Thymus (tissue), 11 donors: ENCODE measurements at regions not wholly inside any gene's neighbourhood (a gene's known extent, or its start where the extent isn't known, plus 50 kb on each side); places are given as distances from the start of the nearest gene placed in this dataset.
"Not testable (repeated sequence)": the region's sequence is repeated elsewhere in the genome, so short reads cannot be mapped to it uniquely, and the experiment has no call there.

Source experiments
- DNase-seq, 9 donors: peaks; one replicate each; pipeline ENCODE4 v3.0.0-alpha.2; 2013; ENCODE audit warnings: low spot score in 9 of 9, low read depth in 6 of 9, missing footprints in 1 of 9
- H3K27ac ChIP-seq, 2 donors: one replicate each; pipeline ENCODE4 v1.5.1; 2013; ENCODE audit warnings: control low read depth in 1 of 2, low read depth in 1 of 2, low read length in 1 of 2, mild to moderate bottlenecking in 1 of 2, moderate library complexity in 1 of 2
- H3K27me3 ChIP-seq, 2 donors: one replicate each; pipeline ENCODE4 v1.5.1; 2013; ENCODE audit warnings: low read length in 1 of 2; ENCODE audit not compliant: control insufficient read depth in 2 of 2, insufficient read depth in 1 of 2
- H3K36me3 ChIP-seq, 2 donors: one replicate each; pipeline ENCODE4 v1.5.1; 2013; ENCODE audit warnings: low read length in 1 of 2, mild to moderate bottlenecking in 1 of 2, moderate library complexity in 1 of 2; ENCODE audit not compliant: control insufficient read depth in 2 of 2, insufficient read depth in 2 of 2
- H3K4me1 ChIP-seq, 2 donors: one replicate each; pipeline ENCODE4 v1.5.1; 2013; ENCODE audit warnings: low read length in 2 of 2; ENCODE audit not compliant: control insufficient read depth in 2 of 2, insufficient read depth in 2 of 2
- H3K4me3 ChIP-seq, 2 donors: one replicate each; pipeline ENCODE4 v1.5.1; 2013; ENCODE audit warnings: low read length in 2 of 2, control low read depth in 1 of 2, mild to moderate bottlenecking in 1 of 2
- H3K9me3 ChIP-seq, 2 donors: one replicate each; pipeline ENCODE4 v1.5.1; 2013; ENCODE audit warnings: low read length in 1 of 2, mild to moderate bottlenecking in 1 of 2; ENCODE audit not compliant: control insufficient read depth in 2 of 2, insufficient read depth in 1 of 2
- WGBS: extraction: QIAGEN DNeasy Blood & Tissue Kit; methylation state at CpG from one replicate; pipeline ENCODE4 v1.1.7; 2013; 5-methylcytosine and 5-hydroxymethylcytosine counted together
- donor health status: healthy.

DNA sequence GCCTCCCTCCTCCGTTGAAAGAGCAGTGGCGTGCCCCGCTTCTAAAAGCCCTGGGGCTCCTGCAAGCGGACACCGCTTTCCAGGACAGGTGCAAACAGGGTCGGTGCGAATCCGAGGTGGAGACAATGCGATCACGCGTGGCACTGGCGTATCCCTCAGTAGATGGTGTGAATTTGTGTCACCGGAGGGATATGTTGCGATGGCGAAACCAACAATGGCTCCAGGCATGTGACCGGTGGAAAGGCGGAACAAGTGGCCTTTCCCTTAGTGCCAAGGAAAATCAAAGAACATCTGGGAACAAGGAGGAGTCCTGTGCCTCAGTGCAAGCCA is 172.0 kb upstream of the ZNF337 start:
- not testable (repeated sequence) for DNase-seq
- peaks cover 35 to 62% of the 10 kb centered on the region in 2 donors for H3K27me3 ChIP-seq

DNA sequence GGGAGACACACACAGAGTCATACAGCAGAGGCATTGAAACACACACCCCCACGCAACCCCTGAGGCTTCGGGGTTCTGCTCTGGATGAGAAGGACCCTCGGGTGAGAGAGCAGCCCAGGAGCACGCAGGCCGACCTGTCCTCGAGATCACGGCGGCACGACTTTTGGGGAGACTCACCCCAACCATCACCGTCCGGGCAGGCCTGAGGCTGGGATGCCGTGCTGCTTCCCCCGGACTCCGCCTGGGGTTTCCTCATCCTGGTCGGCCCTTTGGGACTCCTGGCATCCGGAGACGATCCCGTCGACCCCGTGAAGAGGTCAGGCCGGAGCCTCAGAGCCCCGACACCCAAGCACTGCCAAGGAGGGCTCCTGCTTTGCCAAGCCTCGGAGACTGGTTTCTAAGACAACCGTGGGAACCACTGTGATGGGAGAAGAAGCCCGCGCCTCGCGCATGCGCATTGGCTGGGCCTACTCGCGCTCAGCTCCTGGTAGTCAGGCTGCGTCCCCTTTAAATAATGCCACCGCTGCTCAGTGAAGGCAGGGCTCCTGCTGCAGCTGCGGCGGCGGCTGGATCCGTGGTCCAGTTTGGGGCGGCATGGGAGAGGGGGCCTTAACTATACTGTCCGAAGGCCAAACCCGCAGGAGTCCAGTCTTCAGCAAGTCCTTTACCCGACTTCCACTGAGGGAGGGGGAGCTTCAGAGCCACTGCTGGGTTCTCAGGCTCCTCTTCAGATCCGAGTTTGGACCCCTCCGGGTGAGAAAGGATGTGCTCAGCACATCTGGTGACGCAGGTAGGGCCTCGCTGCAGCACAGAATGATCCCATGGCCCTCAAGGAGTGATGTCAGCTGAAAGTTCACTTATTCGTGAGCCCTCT is 171.4 kb upstream of the ZNF337 start:
- Histone ChIP-seq H3K36me3 (no peaks in the 10 kb centered on the region), H3K9me3 (peaks cover 0 to 5% of the 10 kb centered on the region in 2 donors), H3K4me1 (peaks cover 0 to 16% of the 10 kb centered on the region in 2 donors), H3K27ac (no peak overlapping the region), H3K4me3 (peak overlapping the region; percentile 20 to 35), H3K27me3 (peaks cover 40 to 68% of the 10 kb centered on the region in 2 donors)
- WGBS = 26% methylated on average over 46 of the region's 46 CpGs
- peak in 4 of 9 donors; percentile 50 to 83 (median 72) for DNase-seq

More for the DNA sequence above, 172.0 kb upstream of the ZNF337 start:
- not testable (repeated sequence) for H3K36me3 ChIP-seq, H3K27ac ChIP-seq, H3K4me3 ChIP-seq, H3K9me3 ChIP-seq
- H3K4me1 ChIP-seq = peaks cover 0 to 12% of the 10 kb centered on the region in 2 donors
- WGBS = 32% methylated on average over 17 of the region's 17 CpGs

DNA sequence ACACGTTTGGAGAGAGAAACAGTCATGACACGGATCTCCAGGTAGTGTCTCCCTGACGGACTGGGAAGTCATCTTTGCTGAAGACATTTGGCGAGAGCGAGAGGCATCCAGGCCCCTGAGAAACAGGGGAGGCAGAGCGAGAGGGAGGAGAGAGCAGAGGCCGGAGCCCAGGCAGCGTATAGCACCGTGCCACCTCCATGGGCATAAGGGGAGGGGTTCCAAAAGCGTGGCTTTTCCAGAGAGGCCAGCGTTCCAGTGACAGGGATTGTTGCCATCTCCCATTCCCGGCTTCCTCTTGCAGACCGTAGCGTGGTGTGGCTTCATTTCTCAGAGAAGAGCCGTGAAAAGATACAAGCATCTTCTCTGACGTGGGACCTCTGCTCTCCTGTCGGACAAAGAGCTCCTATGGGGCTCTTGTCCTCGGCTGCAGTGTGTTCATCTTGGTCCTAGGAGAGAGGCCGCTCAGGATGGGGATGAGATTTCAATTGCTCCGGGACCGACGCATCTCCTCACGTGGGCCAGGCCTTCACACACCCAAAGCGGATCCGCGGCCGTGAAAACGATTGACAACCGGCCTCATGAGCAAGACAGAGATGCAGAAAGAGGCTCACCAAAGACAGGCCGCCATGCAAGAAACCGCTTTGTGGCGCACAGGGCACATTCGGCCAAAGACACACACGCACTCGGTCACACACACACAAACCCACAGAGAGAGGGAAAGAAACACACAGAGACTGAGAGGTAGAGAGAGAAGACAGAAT is 170.5 kb upstream of the ZNF337 start:
- DNase-seq, H3K4me3 ChIP-seq, H3K36me3 ChIP-seq, H3K9me3 ChIP-seq, H3K27ac ChIP-seq: not testable (repeated sequence)
- H3K27me3 ChIP-seq = peaks cover 43 to 76% of the 10 kb centered on the region in 2 donors
- WGBS = 89% methylated on average over 35 of the region's 35 CpGs
- peaks cover 0 to 19% of the 10 kb centered on the region in 2 donors for H3K4me1 ChIP-seq

DNA sequence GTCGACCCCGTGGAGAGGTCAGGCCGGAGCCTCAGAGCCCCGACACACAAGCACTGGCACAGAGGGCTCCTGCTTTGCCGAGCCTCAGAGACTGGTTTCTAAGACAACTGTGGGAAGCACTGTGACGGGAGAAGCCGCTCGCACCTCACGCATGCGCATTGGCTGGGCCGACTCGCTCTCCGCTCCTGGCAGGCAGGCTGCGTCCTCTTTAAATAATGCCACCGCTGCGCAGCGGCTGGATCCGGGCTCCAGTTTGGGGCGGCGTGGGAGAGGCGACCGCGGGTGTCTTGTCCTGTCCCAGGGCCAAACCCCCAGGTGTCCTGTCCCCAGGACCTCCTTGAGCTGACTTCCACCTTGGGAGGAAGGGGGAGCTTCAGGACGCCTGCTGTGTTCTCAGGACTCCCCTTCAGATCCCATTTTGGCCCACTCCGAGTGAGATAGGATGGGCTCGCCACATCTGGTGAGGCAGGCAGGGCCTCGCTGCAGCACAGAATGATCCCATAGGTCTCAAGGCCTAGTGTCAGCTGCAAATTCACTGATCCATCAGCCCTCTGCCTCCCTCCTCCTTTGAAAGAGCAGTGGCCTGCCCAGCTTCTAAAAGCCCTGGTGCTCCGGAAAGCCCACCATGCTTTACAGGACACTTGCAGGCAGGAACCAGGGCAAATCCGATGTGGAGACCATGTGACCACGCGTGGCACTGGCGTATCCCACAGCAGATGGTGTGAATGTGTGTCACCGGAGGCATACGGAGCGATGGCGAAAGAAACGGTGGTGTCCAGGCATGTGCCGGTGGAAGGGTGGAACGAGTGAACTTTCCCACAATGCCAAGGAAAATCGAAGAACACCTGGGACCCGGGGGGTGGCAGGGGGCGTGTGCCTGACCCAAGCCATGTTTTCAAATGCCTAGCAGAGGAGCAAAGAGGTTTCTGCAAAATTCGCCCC is 169.3 kb upstream of the ZNF337 start:
- Histone ChIP-seq H3K27ac (no peak overlapping the region), H3K9me3 (peaks cover 0 to 5% of the 10 kb centered on the region in 2 donors), H3K27me3 (peaks cover 53 to 88% of the 10 kb centered on the region in 2 donors), H3K36me3 (no peaks in the 10 kb centered on the region), H3K4me3 (peak overlapping the region in 1 of 2 donors; percentile 18), H3K4me1 (peaks cover 4 to 28% of the 10 kb centered on the region in 2 donors)
- 29% methylated on average over 43 of the region's 43 CpGs for WGBS
- DNase-seq = peak in 6 of 9 donors; percentile 19 to 84 (median 73)

DNA sequence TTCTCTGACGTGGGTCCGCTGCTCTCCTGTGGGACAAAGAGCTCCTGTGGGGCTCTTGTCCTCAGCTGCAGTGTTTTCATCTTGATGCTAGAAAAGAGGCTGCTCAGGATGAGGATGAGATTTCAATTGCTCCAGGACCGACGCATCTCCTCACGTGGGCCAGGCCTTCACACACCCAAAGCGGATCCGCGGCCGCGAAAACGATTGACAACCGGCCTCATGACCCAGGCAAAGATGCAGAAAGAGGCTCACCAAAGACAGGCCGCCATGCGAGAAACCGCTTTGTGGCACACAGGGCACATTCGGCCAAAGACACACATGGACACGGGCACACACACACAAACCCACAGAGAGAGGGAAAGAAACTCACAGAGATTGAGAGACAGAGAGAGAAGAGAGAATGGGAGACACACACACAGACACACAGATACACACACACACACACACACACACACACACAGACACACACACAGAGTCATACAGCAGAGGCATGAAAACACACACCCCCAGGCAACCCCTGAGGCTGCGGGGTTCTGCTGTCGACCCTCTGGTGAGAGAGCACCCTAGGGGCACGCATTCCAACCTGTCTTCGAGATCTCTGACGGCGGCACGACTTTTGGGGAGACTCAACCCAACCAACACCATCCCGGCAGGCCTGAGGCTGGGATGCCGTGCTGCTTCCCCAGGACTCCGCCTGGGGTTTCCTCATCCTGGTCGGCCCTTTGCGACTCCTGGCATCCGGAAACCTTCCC is 168.5 kb upstream of the ZNF337 start:
- peaks cover 4 to 32% of the 10 kb centered on the region in 2 donors for H3K4me1 ChIP-seq
- H3K4me3 ChIP-seq = peak overlapping the region in 1 of 2 donors; percentile 18
- not testable (repeated sequence) for H3K9me3 ChIP-seq, H3K36me3 ChIP-seq, H3K27ac ChIP-seq, DNase-seq
- H3K27me3 ChIP-seq = peaks cover 60 to 97% of the 10 kb centered on the region in 2 donors
- WGBS = 60% methylated on average over 30 of the region's 30 CpGs

DNA sequence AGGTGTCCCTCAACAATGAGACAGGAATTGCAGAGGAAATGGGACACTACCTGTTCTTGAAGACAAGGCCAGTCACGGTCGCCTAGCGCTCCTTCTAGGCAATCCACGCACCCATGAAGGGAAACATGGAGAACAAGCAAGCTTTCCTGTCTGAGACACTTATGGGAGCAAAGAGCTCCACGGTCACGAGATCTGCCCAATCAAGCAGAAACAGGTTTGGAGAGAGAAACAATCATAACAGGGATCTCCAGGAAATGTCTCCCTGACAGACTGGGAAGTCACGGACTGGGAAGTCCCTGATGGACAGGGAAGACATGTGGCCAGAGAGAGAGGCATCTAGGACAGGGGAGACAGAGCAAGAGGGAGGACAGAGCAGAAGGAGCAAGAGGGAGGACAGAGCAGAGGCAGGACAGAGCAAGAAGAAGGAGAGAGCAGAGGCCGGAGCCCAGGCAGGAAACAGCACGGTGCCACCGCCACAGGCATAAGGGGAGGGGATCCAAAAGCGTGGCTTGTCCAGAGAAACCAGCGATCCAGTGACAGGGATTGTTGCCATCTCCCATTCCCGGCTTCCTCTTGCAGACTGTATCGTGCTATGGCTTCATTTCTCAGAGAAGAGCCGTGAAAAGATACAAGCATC is 167.8 kb upstream of the ZNF337 start:
- 70% methylated on average over 15 of the region's 15 CpGs for WGBS
- Histone ChIP-seq H3K4me3 (no peak overlapping the region), H3K27me3 (peaks cover 66 to 100% of the 10 kb centered on the region in 2 donors), H3K36me3 (no peaks in the 10 kb centered on the region), H3K4me1 (peaks cover 4 to 38% of the 10 kb centered on the region in 2 donors), H3K9me3 (peaks cover 0 to 5% of the 10 kb centered on the region in 2 donors), H3K27ac (no peak overlapping the region)
- DNase-seq = no peak

DNA sequence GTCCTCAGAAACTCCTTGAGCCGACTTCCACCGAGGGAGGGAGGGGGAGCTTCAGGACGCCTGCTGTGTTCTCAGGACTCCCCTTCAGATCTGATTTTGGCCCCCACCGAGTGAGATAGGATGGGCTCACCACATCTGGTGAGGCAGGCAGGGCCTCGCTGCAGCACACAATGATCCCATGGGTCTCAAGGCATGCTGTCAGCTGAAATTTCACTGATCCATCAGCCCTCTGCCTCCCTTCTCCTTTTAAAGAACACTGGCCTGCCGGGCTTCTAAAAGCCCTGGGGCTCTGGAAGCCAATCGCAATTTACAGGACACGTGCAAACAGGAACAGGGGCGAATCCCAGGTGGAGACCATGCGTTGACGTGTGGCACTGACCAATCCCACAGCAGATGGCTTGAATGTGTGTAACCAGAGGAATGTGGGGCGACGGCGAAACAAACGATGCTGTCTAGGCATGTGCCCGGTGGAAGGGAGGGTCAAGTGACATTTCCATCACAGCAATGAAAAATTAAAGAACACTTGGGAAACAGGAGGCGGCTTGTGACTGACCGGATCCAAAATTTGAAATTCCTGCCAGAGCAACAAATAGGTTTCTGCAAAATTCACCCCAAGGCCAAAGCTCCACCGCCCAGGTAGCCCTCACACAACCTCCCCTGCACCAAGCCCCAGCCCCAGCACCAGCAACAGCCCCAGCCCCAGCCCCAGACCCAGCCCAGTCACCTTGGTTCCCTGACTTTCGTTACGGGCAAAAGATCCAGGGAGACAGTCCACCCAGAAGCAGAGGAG is 167.1 kb upstream of the ZNF337 start:
- 41% methylated on average over 21 of the region's 21 CpGs for WGBS
- Histone ChIP-seq H3K27me3 (peaks cover 61 to 100% of the 10 kb centered on the region in 2 donors), H3K36me3 (no peaks in the 10 kb centered on the region), H3K27ac (no peak overlapping the region), H3K4me1 (peaks cover 4 to 39% of the 10 kb centered on the region in 2 donors), H3K9me3 (peaks cover 0 to 5% of the 10 kb centered on the region in 2 donors), H3K4me3 (peak overlapping the region in 1 of 2 donors; percentile 22)
- DNase-seq = peak in 1 of 9 donors; percentile 30
